HG02970 (cell line): ENCODE measurements at regions not wholly inside any gene's neighbourhood (a gene's known extent, or its start where the extent isn't known, plus 50 kb on each side); places are given as distances from the start of the nearest gene placed in this dataset.

ENCODE experiments used
- ATAC-seq: cut with Tn5 transposase; IDR thresholded peaks from one replicate; pipeline ENCODE4 v1.9.1; 2021; ENCODE audit warnings: mild to moderate bottlenecking, moderate library complexity, moderate number of reproducible peaks; ENCODE audit not compliant: unreplicated experiment, low FRiP score

- no peak for ATAC-seq
These were observed 174.6 kb downstream of the ABHD5 start for GRCh38 chr3:43865351-43865750.

DNA sequence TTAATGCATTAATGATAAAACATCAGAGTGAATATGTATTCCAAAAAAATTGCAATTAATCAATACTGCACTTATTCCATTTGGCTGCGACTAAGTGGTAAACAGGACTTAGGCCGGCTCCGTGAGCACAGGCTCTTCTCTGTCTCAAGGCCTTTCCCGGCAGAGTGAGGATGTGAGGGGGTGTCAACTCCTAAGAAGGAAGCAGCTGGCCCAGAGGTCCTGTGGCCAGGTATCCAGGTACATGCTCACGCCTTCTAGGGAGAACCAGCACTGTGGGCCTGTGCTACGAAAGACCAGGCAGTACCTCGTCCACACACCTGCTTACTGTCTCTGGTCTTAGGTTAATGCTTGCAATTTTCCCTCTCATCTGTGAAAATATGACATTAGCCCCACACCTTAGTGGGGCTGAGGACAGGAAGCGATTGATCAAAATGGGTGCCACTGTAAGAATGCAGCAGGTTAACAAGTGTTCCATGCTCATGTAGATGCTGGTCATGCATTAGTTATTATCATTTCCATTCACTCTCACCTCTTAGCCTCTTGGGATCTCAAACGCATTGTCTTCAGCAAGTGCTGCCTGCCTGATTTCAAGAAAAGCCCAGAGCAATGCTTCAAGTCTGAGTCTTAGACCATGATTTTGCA is 175.3 kb downstream of the ABHD5 start:
- ATAC-seq: no peak

DNA sequence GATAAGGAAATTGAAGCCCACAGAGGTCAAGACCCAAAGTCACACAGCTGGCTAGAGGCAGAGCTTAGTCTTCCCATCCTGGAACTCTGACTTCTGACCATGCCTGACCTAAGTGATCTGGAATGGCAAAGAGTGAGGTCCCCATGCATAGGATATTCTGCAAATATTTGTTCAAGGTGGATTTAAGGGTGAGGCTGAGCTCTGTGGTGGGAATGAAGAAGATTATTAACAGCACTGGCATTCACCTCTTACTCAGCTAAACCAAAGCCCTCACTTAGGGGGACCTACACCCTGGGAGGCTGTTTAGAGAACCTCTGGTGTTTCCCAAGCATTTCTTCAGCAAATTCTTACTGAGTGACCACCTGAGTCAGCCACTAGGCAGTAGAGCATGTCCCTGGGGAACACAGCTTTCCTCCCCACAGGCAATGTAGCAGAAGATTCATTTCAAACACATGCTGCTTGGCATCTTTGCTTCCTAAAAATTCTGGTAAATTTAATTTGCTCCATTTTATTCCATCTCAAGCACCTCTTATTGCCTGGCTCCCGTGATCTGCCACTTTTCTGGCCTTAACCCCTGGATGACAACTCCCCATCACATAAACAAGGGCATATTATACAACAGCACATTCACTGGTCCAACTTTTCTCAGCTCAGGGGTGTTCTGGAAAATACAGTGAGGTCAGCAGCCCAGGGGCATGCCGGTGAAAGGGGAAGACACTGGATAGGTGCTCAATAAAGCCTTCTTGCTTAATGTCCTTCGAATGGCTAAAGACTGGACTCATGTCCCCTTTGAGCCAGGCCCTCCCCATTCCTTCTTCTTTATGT is 176.0 kb downstream of the ABHD5 start:
- no peak for ATAC-seq

DNA sequence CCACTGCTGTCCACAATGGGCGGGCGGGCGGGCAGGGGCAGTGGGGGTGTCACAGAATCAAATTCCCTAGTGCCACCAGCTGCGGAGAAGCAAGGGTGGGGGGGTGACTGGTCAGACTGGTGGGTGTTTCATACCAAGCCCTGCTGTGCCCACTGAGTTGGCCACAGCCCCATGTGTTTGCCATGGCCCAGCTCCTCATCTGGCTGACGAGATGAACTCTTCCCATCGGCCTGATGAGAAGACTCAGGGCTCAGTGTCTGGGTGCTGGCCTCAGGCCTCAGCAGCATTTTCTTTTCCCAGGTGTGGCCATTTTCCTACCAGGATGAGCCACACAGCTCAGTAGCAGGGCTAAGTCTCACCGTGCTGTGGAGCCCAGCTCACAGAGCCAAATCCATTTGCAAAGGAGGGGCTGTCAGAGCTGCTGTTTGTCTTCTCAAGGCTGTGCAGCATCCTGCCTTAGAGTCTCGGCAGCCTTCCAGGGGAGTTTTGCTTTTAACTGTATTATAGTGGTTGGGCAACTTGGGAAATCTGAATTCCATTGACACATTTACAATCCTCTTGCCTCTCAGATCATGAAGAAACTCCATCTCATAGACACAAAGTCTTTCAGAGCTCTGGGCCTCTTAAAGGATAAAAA is 176.8 kb downstream of the ABHD5 start:
- ATAC-seq: no peak

- no peak for ATAC-seq
These were observed 178.8 kb downstream of the ABHD5 start for GRCh38 chr3:43869491-43869890.

GRCh38 chr3:43870120-43870519 is 179.4 kb downstream of the ABHD5 start:
- no peak for ATAC-seq

- no peak for ATAC-seq
These were observed 180.3 kb downstream of the ABHD5 start for GRCh38 chr3:43870844-43871626.

DNA sequence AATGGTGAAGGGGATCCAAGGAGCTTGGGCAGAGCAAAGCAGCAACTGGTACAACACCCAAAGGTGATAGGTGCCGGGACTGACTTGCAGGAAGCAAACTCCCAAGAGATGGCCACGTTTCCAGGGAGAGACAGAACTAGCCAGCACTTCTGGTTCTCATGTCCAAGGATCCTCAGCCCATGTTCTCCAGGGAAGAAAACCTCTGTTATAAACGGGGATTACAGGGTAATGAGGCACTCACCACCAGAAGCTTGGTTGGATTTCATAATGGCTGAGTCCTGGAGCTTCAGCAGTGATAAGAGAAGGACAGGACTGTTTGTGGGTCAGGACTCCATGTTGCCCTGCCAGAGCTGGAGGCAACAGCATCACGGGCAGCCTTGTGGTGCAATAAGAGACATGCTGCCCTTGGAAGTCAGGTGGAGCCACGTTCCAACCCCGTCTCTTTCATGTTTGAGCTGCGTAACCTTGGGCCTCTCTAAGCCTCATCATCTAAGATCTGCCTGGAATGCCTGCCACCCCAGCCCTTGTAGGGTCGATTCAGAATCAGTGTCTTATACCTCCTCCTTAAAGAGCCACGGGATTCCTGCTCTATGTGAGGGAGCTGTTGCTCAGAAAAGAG is 181.0 kb downstream of the ABHD5 start:
- ATAC-seq: no peak

DNA sequence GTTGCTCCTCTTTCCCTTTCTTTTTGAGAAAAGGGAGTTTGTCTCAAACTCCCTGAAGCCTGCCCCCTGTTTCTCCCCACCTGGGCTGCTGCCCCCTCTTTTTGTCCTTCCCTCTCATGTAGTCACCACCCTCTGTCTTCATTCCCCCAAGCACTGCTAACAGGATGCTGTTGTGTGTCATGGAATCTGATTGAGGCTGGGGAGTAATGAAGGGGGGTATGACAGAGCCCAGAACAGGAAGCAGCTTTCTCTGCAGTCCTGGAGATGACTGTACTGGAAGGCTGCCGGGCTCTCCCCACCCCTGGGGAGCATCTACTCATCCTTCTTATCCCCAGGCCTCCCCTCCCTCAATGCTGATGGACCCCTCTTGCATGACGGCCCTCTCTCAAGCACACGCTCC is 181.6 kb downstream of the ABHD5 start:
- no peak for ATAC-seq

DNA sequence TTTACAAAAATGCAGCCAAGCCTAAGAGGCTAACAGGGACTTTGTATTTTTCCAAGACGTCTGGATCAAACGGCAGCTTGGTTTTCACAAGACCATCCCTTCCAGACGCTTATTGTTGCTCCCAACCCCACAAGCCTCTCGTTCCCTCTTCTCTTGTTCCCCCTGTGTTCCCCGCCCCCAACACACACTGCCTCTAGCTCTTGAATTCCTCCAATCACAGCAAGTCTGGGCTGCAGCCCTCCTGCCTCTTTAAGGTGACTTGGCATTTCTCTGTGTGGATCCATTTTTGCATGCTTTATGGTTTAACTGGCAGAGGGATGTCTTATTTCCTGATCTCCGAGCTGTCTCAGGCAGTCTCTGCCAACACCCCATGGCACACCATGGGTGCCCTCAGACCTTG is 182.2 kb downstream of the ABHD5 start:
- no peak for ATAC-seq

- no peak for ATAC-seq
These were observed 183.0 kb downstream of the ABHD5 start for GRCh38 chr3:43873723-43874122.

- no peak for ATAC-seq
These were observed 183.6 kb downstream of the ABHD5 start for GRCh38 chr3:43874290-43874689.

DNA sequence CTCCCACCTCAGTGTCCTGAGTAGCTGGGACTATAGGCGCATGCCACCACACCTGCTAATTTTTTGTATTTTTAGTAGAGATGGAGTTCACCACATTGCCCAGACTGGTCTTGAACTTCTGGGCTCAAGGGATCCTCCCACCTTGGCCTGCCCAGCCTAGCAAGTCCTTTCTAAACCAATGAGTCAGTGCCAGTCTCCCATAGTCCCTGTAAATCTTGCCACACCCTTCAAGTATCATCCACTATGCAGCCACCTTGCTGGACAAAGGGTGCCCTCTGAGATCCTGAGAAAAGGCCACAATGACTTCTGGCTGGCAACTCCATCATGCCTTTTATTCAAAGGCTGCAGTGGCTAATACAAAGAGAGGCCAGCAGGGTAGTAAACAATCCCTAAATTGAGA is 184.0 kb downstream of the ABHD5 start:
- no peak for ATAC-seq

- ATAC-seq: no peak
These were observed 185.9 kb downstream of the ABHD5 start for GRCh38 chr3:43876648-43877047.

GRCh38 chr3:43879166-43879565 is 188.4 kb downstream of the ABHD5 start:
- no peak for ATAC-seq

GRCh38 chr3:43882976-43883680 is 192.4 kb downstream of the ABHD5 start:
- ATAC-seq: no peak

- ATAC-seq: no peak
These were observed 193.1 kb downstream of the ABHD5 start for GRCh38 chr3:43883729-43884396.

- ATAC-seq: no peak
These were observed 193.8 kb downstream of the ABHD5 start for GRCh38 chr3:43884581-43884980.

DNA sequence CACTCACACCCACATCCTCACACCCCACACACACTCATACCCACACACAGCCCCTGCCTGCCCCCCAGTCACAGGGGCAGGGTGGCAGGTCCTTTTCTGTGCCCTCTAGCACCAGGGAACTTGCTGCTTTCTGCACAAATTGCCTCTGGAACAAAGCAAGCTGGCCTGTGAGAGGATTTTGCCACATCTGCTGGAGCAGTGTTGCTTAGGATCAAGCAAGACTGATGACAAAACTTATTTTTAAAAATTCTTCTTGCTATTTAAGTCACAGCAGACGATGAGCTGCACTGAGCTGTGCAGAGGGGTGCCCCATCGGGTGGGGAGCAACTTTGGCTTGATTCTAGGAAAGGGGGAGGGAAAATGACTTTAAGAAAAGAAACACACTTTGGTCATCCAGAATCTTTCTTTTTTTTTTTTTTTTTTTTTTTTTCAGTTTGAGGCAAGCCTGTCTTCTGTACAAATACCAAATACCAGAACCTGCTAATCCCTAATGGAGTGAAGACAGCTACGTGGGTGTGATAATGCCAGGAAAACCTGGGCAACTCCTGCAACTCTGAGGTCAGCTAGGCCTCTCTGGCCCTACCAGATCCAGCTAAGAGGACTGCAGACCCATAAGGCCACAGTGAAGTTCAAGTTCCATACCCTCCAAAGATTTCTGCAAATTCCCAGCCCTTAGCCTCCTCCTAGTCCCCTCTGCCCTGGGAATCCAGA is 195.3 kb downstream of the ABHD5 start:
- ATAC-seq: no peak
